GM18517 (cell line): ENCODE measurements at regions not wholly inside any gene's neighbourhood (a gene's known extent, or its start where the extent isn't known, plus 50 kb on each side); places are given as distances from the start of the nearest gene placed in this dataset.

Source experiments
- ATAC-seq: cut with Tn5 transposase; IDR thresholded peaks from one replicate; pipeline ENCODE4 v1.9.1; 2021; ENCODE audit warnings: mild to moderate bottlenecking, moderate library complexity; ENCODE audit not compliant: unreplicated experiment

DNA sequence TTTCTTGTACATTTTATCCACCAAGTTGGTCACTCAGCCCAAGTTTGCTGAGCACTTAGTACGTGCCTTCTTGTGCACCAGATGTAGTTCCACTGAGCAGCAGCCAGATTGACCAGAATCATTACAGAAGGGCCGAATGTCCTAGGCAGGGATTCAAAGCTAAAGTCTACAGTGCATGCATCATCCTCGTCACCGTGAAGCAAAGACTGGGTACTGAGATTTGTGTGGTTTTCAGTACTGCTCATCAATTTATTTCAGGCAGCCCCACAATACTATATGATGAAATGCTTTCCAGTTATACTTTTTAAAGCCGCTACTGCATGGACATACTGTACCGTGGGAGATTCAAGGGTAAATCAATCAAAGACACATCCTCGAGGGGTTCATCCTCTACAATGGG is 227.0 kb downstream of the ARRDC4 start:
- no peak for ATAC-seq

DNA sequence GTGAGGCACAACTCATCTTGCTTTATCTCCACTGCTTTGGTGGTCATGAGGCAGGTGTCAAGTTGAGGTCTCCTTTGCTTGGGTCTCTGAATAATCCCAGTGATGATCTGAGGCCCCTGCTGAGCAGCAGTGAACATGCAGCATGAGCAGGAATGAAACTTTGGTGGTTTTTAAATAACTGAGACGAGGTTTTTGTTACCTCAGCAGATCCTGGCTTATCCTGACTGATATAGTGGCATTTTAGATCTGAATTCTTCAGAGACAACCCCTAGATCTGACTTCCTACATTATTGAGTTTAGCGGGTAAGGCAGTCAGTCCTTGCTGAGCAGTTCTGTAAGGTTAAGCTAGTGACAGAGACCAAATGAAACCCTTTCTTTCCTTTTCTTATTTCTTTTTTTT is 230.4 kb downstream of the ARRDC4 start:
- no peak for ATAC-seq

GRCh38 chr15:98195796-98196195 is 235.3 kb downstream of the ARRDC4 start:
- ATAC-seq, result no peak

DNA sequence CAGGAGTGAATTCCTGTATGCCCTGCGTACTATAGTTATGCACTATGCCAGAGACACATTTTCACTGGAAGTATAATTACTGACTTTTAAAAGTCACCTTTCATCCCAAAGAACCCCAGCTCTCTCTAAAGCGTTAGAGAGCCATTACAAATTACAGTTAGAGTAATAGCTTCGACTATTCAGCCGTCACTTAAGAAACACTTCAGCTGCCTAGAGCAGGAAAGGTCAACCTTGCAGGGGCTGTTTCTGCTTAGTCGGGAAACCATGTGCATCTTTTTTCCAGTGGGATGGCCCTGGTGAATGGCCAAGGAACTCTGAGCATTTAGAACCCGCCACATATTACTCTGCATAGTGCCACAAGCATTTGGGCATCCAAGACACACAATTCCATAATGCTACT is 235.9 kb downstream of the ARRDC4 start:
- no peak for ATAC-seq

DNA sequence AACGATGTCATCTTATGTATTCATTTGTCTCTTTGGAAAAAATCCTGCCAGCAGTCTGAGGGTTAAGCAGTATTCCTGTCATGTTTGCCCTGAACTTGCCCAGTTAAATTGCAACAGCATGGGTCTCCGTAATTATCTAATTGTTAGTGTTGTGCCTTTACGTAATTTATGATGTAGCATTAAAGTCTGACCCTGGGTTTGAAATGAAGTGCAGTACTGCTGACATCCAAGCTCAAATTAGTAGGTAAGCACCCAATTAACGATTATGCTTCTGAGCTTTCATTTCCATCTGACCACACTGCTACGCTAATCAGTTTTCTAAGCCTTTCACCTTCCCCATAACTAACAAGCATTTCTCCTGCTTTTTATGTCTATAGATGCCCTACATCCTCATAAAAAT is 241.8 kb downstream of the ARRDC4 start:
- ATAC-seq, result no peak

- ATAC-seq, result no peak
These were observed 243.6 kb downstream of the ARRDC4 start for GRCh38 chr15:98203872-98204660.

- ATAC-seq, result no peak
These were observed 247.4 kb downstream of the ARRDC4 start for GRCh38 chr15:98207928-98208327.

DNA sequence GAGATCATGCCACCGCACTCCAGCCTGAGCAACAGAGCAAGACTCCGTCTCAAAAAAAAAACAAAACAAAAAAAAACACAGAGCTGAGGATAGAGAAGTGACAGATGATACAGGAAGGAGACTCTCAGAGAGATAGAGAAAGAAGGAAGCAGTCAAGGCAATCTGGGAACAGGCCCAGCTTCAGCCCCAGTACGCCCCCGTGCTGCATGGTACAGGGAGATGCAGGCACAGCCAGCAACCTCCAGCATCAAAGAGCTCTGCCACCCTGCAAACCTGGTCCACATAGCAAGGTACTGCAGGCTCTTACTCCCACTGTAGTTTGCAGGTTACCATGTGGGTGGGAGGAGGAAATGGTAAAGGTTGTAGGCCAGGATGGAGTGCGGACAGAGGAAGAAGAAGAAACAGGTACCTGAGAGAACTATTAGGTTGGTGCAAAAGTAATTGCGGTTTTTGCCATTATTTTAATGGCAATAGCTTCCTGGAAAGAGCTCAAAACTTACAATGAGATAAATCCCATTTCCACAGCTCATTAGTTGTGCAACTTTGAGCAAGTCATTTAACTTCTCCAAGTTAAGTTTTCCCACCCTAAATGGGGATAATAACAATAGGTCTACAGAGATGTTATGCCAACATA is 253.0 kb downstream of the ARRDC4 start:
- no peak for ATAC-seq

DNA sequence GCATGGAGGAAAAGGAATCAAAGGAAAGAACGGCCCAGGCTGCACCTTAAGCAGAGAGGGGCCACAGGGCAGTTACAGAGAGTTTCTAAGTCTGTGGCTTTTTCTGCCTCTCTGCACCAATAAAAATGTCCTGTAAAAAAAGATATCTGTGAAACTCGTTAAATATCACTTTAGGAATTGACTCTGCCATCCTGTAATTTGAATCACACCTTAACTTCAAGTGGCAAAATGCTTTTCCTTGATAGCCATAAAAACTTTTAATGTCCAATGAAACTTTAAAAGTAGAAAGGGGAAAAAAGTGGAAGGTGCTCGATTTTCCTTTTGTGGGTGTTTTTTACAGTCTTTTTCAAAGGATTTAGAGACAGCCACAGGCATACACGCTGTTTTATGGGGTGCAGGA is 255.7 kb downstream of the ARRDC4 start:
- no peak for ATAC-seq

- ATAC-seq, result no peak
These were observed 256.9 kb downstream of the ARRDC4 start for GRCh38 chr15:98217356-98217755.

- ATAC-seq, result no peak
These were observed 260.6 kb downstream of the ARRDC4 start for GRCh38 chr15:98221144-98221543.

GRCh38 chr15:98221577-98221976 is 261.1 kb downstream of the ARRDC4 start:
- ATAC-seq, result no peak

GRCh38 chr15:98226149-98226548 is 265.6 kb downstream of the ARRDC4 start:
- no peak for ATAC-seq

DNA sequence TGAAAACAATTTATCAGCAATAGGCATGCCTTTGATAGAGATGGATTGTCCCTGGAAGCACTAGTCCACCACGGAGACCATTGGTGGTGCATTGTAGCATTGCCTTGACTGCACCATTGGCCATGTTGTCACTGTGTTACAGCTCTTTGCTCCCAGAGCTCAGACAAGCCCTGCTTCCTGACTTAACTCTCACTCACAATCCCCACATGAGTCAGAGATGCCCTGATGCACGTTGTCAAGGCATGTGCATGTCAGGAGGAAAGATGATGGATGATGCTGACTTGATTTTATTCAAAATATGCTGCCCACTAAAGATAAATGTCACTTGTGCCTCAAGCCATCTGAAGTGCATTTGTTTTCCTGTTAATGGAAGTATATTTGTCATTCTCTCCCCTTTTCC is 266.1 kb downstream of the ARRDC4 start:
- ATAC-seq, result no peak

- no peak for ATAC-seq
These were observed 268.3 kb downstream of the ARRDC4 start for GRCh38 chr15:98228846-98229245.

DNA sequence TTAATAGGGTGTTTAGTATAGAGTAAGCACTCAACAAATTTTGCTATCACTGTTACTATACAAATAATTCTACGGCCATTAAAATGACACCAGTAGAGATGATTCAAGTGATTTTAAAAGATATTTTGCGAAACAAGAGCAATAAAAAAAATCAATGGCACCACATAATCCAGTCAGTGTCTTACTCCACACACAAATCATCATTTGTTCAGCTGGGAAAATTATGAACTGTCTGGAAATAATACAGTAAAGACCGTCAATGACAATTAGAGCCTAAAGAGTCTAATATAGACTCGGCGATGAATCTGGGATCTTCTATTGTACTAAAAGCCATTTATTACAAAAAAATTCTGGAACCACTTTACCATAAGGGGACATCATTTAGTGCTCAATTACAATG is 270.5 kb downstream of the ARRDC4 start:
- no peak for ATAC-seq

GRCh38 chr15:98231696-98232440 is 271.4 kb downstream of the ARRDC4 start:
- no peak for ATAC-seq

DNA sequence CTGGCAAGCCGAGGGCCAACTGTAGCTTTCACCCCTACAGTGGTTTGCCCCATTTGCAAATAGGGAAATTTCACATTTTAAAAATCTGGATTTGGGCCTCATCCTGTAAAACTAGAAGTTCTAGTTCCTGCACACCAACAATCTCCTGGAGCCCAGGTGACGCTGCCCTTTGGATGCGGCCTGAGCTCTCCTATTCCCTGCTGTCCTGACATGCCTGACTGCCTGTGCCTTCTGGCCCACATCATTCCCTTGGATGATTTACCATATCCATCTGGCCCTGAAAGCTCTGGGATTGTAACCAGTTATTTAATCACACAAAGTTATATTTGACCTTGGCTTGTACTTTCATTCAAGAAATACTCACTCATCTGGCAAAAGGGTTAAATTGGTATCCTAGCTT is 272.3 kb downstream of the ARRDC4 start:
- no peak for ATAC-seq

GRCh38 chr15:98233873-98234272 is 273.4 kb downstream of the ARRDC4 start:
- no peak for ATAC-seq

DNA sequence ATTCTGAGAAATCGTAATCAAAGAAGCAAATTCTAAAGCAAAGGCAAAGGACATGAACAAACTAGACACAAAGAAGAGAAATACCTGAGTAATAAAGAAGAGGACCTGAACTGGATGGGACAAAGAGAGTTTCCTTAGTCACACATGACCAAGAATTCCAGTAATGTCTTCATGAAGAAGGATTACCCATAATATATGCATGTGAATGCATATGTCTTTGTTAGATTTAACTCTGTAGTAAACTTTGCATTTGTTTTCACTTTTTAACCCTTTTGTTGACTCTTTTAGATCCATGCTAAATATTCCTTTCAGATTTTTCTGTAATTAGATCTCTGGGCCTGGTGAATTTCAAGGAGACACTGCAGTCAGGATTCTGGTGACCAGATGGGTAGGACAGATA is 279.8 kb downstream of the ARRDC4 start:
- no peak for ATAC-seq

DNA sequence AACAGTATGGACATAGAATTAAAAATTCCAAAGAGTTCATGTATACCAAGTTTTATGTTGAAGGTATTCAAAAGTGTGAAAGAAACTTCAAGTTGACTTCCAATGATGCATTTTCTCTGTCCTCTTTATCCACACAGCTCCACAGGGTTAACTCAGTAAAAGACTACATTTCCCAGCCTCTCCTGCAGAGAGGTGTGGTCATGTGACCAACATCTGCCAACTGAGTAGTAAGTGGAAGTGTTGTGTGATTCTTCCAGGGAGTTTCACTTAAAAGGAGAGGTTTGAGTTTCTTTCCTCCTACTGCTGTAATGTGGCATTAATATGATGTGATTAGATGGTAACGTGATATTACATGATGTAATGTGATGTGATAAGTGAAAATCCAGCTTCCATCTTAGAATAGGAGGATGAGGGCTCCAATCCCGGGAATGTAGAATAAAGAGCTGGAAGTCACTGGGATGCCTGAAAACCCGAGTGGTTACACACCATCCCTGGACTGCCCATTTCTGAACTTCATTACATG is 280.6 kb downstream of the ARRDC4 start:
- no peak for ATAC-seq

DNA sequence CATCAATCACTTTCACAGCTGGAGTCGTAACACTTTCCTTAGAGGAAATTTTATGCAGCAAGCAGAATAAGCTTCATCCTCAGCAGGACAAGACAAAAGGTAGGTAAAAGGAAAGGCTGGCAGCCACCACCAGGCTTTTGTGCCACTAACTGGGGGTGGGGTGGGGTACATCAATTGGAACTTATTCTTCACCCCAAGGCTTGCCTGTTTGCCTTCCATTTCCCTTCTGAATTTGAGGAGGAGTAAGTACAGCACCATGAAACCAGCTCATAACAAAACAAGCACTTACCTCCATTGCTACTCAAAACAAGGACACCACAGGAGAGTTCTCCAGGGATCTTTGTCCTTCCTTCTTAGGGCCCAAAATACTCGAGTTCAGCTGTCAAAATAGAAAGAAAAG is 296.8 kb downstream of the ARRDC4 start:
- ATAC-seq, result no peak
